Fibroblast of skin of left quadriceps (primary cell): ENCODE measurements at regions not wholly inside any gene's neighbourhood (a gene's known extent, or its start where the extent isn't known, plus 50 kb on each side); places are given as distances from the start of the nearest gene placed in this dataset.
"Not testable (repeated sequence)": the region's sequence is repeated elsewhere in the genome, so short reads cannot be mapped to it uniquely, and the experiment has no call there.

Source experiments
- DNase-seq, 2 experiments: peaks; one replicate each; pipeline ENCODE4 v3.0.0-alpha.2; 2013; ENCODE audit warnings: low read depth in 2 of 2

GRCh38 chr18:40292985-40293710 is 1661.9 kb upstream of the PIK3C3 start:
- no peak for DNase-seq

GRCh38 chr18:40283560-40283959 is 1671.5 kb upstream of the PIK3C3 start:
- DNase-seq: no peak

- not testable (repeated sequence) for DNase-seq
These were observed 1673.7 kb upstream of the PIK3C3 start for GRCh38 chr18:40281356-40281755.

GRCh38 chr18:40274618-40275196 is 1680.3 kb upstream of the PIK3C3 start:
- DNase-seq: no peak

GRCh38 chr18:40272630-40273231 is 1682.3 kb upstream of the PIK3C3 start:
- no peak for DNase-seq

GRCh38 chr18:40259115-40259835 is 1695.8 kb upstream of the PIK3C3 start:
- no peak for DNase-seq

- DNase-seq: peak in 1 of 2 experiments; percentile 17
These were observed 1696.7 kb upstream of the PIK3C3 start for GRCh38 chr18:40258311-40258710.

- no peak for DNase-seq
These were observed 1704.8 kb upstream of the PIK3C3 start for GRCh38 chr18:40250236-40250635.

GRCh38 chr18:40249390-40250080 is 1705.5 kb upstream of the PIK3C3 start:
- DNase-seq: no peak

GRCh38 chr18:40245612-40246011 is 1709.4 kb upstream of the PIK3C3 start:
- DNase-seq: not testable (repeated sequence)

- no peak for DNase-seq
These were observed 1711.4 kb upstream of the PIK3C3 start for GRCh38 chr18:40243607-40244006.

GRCh38 chr18:40235836-40236235 is 1719.2 kb upstream of the PIK3C3 start:
- no peak for DNase-seq

- DNase-seq: no peak
These were observed 1719.7 kb upstream of the PIK3C3 start for GRCh38 chr18:40235323-40235722.

GRCh38 chr18:40233931-40234616 is 1721.0 kb upstream of the PIK3C3 start:
- peak in 1 of 2 experiments; percentile 6 for DNase-seq

- DNase-seq: peak in 1 of 2 experiments; percentile 14
These were observed 1732.3 kb upstream of the PIK3C3 start for GRCh38 chr18:40222776-40223175.

- no peak for DNase-seq
These were observed 1738.2 kb upstream of the PIK3C3 start for GRCh38 chr18:40216856-40217255.

GRCh38 chr18:40215979-40216378 is 1739.1 kb upstream of the PIK3C3 start:
- DNase-seq: no peak

GRCh38 chr18:40210696-40211095 is 1744.3 kb upstream of the PIK3C3 start:
- DNase-seq: no peak

- DNase-seq: no peak
These were observed 1746.1 kb upstream of the PIK3C3 start for GRCh38 chr18:40208958-40209357.

- DNase-seq: no peak
These were observed 1757.3 kb upstream of the PIK3C3 start for GRCh38 chr18:40197711-40198110.

- DNase-seq: no peak
These were observed 1768.4 kb upstream of the PIK3C3 start for GRCh38 chr18:40186677-40187076.
